ENCODE measurements at regions not wholly inside any gene's neighbourhood (a gene's known extent, or its start where the extent isn't known, plus 50 kb on each side); places are given as distances from the start of the nearest gene placed in this dataset.

DNA sequence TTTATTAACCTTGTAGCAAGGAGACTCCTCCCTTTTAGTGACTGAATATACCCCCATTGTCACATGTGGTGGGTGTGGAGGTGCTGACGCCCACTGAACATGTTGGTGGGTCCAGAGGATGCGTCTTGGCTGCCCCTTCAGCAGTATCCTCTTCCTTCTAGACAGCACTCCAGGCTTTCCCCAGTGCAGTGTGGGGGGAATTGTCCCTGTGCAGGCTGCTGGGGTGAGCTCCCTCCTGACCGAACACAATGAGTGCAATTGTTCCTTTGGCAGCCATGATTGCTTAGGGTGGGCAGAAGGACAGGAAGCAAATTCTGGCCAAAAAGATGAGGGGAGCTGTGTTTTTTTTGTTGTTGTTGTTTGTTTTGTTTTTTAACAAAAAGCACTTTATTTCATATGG is 209.3 kb upstream of the PDE10A start:
- TF ChIP-seq POLR2A (IDR thresholded peaks at IDR 0.05) = no peak
- TF ChIP-seq, protein P1, sequence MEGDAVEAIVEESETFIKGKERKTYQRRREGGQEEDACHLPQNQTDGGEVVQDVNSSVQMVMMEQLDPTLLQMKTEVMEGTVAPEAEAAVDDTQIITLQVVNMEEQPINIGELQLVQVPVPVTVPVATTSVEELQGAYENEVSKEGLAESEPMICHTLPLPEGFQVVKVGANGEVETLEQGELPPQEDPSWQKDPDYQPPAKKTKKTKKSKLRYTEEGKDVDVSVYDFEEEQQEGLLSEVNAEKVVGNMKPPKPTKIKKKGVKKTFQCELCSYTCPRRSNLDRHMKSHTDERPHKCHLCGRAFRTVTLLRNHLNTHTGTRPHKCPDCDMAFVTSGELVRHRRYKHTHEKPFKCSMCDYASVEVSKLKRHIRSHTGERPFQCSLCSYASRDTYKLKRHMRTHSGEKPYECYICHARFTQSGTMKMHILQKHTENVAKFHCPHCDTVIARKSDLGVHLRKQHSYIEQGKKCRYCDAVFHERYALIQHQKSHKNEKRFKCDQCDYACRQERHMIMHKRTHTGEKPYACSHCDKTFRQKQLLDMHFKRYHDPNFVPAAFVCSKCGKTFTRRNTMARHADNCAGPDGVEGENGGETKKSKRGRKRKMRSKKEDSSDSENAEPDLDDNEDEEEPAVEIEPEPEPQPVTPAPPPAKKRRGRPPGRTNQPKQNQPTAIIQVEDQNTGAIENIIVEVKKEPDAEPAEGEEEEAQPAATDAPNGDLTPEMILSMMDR (IDR thresholded peaks at IDR 0.05) = no peak
